Fibroblast of mammary gland (primary cell): ENCODE measurements at regions not wholly inside any gene's neighbourhood (a gene's known extent, or its start where the extent isn't known, plus 50 kb on each side); places are given as distances from the start of the nearest gene placed in this dataset.

Experiments used
- DNase-seq: peaks from one replicate; pipeline ENCODE4 v3.0.0-alpha.2; 2010; ENCODE audit warnings: low read depth
- H3K4me3 ChIP-seq: 2 replicates; pipeline ENCODE4 v1.5.1; 2011; ENCODE audit warnings: low read depth, mild to moderate bottlenecking, low read length, moderate library complexity; ENCODE audit not compliant: control insufficient read depth
- CTCF ChIP-seq: conservative IDR thresholded peaks from 2 replicates; pipeline ENCODE4 v1.5.1; 2011; ENCODE audit warnings: low read depth, low read length, inconsistent platforms; ENCODE audit not compliant: control insufficient read depth, insufficient read depth

GRCh38 chr2:66782780-66783361, 347.9 kb downstream of the MEIS1 start:
- TF ChIP-seq CTCF: no peak
- H3K4me3 ChIP-seq: no peak overlapping the region
- no peak for DNase-seq

GRCh38 chr2:66789741-66790140, 354.8 kb downstream of the MEIS1 start:
- DNase-seq: peak; percentile 76
- no peak for TF ChIP-seq CTCF

GRCh38 chr2:66790651-66791181, 355.8 kb downstream of the MEIS1 start:
- no peak for TF ChIP-seq CTCF
- H3K4me3 ChIP-seq: no peak overlapping the region
- DNase-seq: peak; percentile 70

More at GRCh38 chr2:66789741-66790140, 354.8 kb downstream of the MEIS1 start:
- no peak overlapping the region for H3K4me3 ChIP-seq

- no peak for TF ChIP-seq CTCF
- no peak overlapping the region for H3K4me3 ChIP-seq
- no peak for DNase-seq
These were observed 359.1 kb downstream of the MEIS1 start for GRCh38 chr2:66794070-66794469.

GRCh38 chr2:66794551-66794950, 359.6 kb downstream of the MEIS1 start:
- DNase-seq: no peak
- no peak overlapping the region for H3K4me3 ChIP-seq
- TF ChIP-seq CTCF: no peak

- TF ChIP-seq CTCF: no peak
- H3K4me3 ChIP-seq: no peak overlapping the region
- no peak for DNase-seq
These were observed 368.0 kb downstream of the MEIS1 start for GRCh38 chr2:66802877-66803276.
